ENCODE measurements at regions not wholly inside any gene's neighbourhood (a gene's known extent, or its start where the extent isn't known, plus 50 kb on each side); places are given as distances from the start of the nearest gene placed in this dataset.

GRCh38 chr3:43949594-43949993 is 258.9 kb downstream of the ABHD5 start:
- Mint-ChIP-seq H3K27me3 (peaks cover 15 to 42% of the 10 kb centered on the region in 2 donors), H3K36me3 (no peaks in the 10 kb centered on the region), H3K27ac (no peak overlapping the region), H3K9me3 (peaks cover 0 to under 1% of the 10 kb centered on the region in 2 donors), H3K4me1 (peaks cover 5 to 6% of the 10 kb centered on the region in 2 donors), H3K4me3 (no peak overlapping the region)
- no peak for DNase-seq
- peak; percentile 63 to 78 for ATAC-seq (replicated peaks)

DNA sequence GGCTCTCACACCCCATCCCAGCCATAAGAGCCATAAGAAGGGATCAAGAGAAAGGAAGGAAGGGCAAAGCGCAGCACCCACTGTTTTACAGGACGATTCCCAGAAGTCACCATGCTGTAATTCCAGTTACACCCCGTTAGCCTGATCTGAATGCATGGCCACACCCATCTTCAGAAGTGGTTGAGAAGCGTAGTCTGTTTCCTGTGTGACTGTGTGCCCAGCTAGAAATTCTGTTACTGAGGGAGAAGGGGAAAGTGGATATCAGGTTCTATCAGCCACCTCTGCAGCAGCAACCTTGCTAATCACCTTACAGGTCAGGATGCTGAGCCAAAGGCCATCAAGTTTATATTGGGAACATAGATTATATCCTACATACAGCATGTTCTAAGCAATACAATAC is 260.0 kb downstream of the ABHD5 start:
- Mint-ChIP-seq H3K4me3 (no peak overlapping the region), H3K27ac (no peak overlapping the region), H3K36me3 (no peaks in the 10 kb centered on the region), H3K27me3 (peaks cover 13 to 40% of the 10 kb centered on the region in 2 donors), H3K4me1 (peaks cover 5 to 6% of the 10 kb centered on the region in 2 donors), H3K9me3 (no peaks in the 10 kb centered on the region)
- no peak for ATAC-seq (replicated peaks)
- no peak for DNase-seq

DNA sequence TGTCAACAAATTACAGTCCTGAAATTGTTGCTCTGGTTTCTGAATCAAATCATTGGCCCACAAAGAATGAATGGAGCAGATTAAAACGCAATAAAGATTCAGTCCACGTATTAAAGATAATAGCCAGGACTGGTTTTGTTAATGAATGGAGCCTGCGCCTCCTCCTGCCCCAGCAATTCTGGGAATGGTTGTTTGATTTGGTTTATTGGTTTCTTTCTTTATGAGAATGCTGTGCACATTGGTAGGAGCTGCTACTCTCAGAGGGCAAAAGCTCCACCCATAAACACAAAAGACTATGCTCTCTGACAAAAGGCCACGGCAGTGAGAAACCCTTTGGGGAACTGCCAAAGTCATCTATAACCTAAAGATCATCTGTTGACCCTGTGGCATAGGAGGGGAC is 261.1 kb downstream of the ABHD5 start:
- Mint-ChIP-seq H3K36me3 (no peaks in the 10 kb centered on the region), H3K4me3 (no peak overlapping the region), H3K27me3 (peaks cover 8 to 35% of the 10 kb centered on the region in 2 donors), H3K4me1 (peaks cover 5 to 6% of the 10 kb centered on the region in 2 donors), H3K9me3 (no peaks in the 10 kb centered on the region), H3K27ac (no peak overlapping the region)
- no peak for DNase-seq
- ATAC-seq (replicated peaks): no peak

DNA sequence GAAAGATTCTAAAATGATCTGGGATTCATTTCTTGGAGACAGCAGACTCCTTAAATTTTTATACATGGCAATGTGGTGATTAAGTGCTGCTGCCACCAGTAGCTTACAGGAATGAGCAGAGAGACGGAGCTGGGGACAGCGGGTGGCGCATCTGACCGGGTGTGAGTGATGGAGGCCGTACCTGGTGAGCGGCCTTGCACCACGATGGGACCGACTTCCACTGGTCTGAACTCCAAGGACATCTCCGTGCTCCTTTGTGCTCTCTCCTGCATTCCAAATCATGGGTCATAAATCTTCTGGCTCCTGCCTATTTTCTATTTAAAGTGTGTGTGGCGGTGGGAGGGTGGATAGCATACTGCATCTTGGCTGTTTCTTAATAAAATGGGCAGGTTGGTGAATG is 262.6 kb downstream of the ABHD5 start:
- no peak for DNase-seq
- Mint-ChIP-seq H3K9me3 (no peaks in the 10 kb centered on the region), H3K4me1 (peaks cover 0 to 5% of the 10 kb centered on the region in 2 donors), H3K27ac (no peak overlapping the region), H3K36me3 (no peaks in the 10 kb centered on the region), H3K4me3 (no peak overlapping the region), H3K27me3 (peaks cover 7 to 32% of the 10 kb centered on the region in 2 donors)
- no peak for ATAC-seq (replicated peaks)

DNA sequence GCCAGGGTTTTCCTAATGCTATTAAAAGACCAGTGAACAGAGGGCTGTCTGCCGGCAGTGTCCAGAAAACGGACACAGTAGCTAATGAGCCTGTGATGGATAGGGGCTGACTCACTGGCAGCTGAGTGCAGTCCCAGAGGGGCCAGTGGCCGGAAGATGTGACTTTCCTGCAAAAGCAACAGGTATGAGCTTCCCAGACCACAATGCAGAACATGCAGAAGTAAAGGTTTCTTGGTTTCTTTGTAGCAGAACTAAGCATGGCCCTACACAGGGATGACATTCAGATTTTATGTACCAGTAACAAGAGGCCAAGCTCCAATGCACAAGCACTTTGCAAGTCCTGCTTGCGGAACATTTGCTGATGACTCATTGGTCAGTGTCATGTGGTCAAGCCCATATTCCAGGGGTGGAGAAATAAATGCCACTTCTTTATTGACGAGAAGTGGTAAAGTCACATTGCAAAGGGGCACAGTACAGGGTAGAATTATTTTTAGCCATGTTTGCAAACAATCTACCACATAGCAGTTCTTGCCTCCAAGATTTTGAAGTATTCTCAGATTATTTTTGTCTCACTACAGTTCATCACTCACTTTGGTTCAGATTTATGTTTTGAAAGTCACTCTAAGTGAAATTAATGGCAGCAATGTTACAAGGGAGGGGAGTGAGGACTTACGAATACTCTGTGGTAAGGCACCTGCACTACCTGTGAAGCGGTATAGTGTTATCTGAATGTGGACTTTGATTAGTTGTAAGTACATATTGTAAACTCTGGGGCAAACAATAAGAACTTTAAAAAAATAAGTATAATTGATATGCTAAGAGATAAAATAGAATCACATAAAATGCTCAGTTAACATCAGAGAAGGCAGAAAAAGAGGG is 263.3 kb downstream of the ABHD5 start:
- ATAC-seq (replicated peaks) (no peak), DNase-seq (no peak)
- H3K4me1 Mint-ChIP-seq: peaks cover 0 to 5% of the 10 kb centered on the region in 2 donors
- H3K4me3 Mint-ChIP-seq: no peak overlapping the region
- H3K27ac Mint-ChIP-seq: no peak overlapping the region
- H3K9me3 Mint-ChIP-seq: no peaks in the 10 kb centered on the region
- H3K27me3 Mint-ChIP-seq: peaks cover 4 to 31% of the 10 kb centered on the region in 2 donors
- H3K36me3 Mint-ChIP-seq: no peaks in the 10 kb centered on the region

DNA sequence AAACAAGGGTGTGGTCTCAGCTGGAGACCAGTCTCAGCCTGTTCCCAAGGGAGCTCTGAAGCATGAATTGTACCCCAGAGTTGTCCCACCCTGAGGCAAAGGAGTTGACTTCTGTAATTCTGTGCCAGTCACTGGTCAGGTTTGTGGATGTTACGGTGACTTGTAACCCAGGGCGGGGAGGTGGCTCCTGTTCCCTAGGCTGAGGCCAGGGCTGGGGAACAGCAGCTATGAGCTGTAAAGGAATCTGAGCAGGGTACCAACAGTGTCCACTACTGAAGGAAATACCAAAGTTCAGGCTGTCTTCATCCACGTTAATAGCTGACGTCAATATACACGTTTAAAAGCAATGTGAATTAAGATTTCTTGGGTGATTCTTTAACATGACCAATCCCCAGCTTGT is 266.2 kb downstream of the ABHD5 start:
- ATAC-seq (replicated peaks): no peak
- Mint-ChIP-seq H3K9me3 (no peaks in the 10 kb centered on the region), H3K27ac (no peak overlapping the region), H3K36me3 (no peaks in the 10 kb centered on the region), H3K4me1 (peaks cover 0 to 5% of the 10 kb centered on the region in 2 donors), H3K27me3 (peaks cover 4 to 22% of the 10 kb centered on the region in 2 donors), H3K4me3 (no peak overlapping the region)
- DNase-seq: no peak

GRCh38 chr3:43957553-43957952 is 266.8 kb downstream of the ABHD5 start:
- H3K36me3 Mint-ChIP-seq: no peaks in the 10 kb centered on the region

DNA sequence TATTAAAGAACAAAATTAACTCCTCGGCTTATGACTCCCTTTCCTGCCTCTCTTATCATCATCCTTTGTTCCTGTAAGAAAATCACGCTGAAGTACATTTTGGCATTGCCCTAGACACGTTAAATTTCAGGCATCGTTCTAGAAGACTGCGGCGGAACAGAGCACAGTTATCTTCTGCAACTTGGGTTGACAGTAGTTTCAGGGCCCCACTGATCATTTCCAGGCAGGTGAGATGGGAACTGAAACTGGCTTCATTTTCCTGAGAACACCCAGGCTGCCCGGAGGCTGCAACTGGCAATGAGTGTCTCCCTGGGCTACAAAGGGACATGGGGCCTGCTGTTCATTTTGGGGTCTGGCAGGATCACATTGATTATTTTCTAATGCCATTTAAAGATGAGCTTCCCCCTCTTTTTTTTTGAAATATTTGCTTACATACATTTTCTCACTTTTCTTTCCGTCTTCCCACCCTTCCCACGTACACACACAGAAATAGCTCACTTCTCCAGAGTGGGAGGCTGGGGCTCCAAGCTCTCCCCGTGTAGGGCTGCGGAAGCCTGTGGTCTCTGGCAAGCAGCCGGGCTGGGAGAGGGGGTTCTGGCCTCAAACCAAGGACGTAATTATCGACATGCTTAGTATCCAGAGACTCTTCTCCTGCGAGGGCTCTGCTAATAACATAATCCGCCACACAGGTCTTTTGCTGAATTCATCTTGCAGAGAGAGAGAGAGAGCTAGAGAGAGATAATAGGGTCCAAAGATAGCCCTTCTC is 267.4 kb downstream of the ABHD5 start:
- Mint-ChIP-seq H3K9me3 (no peaks in the 10 kb centered on the region), H3K4me1 (peaks cover 0 to 5% of the 10 kb centered on the region in 2 donors), H3K27ac (no peak overlapping the region), H3K36me3 (no peaks in the 10 kb centered on the region), H3K4me3 (no peak overlapping the region), H3K27me3 (peaks cover 4 to 22% of the 10 kb centered on the region in 2 donors)
- ATAC-seq (replicated peaks): peak in 1 of 2 donors; percentile 34
- no peak for DNase-seq

More at GRCh38 chr3:43957553-43957952, 266.8 kb downstream of the ABHD5 start:
- Mint-ChIP-seq H3K27me3 (peaks cover 4 to 22% of the 10 kb centered on the region in 2 donors), H3K27ac (no peak overlapping the region), H3K4me1 (peaks cover 0 to 5% of the 10 kb centered on the region in 2 donors), H3K4me3 (no peak overlapping the region), H3K9me3 (no peaks in the 10 kb centered on the region)
- ATAC-seq (replicated peaks) (no peak), DNase-seq (no peak)

- Mint-ChIP-seq H3K27ac (no peak overlapping the region), H3K9me3 (no peaks in the 10 kb centered on the region), H3K27me3 (peaks cover 4 to 28% of the 10 kb centered on the region in 2 donors), H3K36me3 (no peaks in the 10 kb centered on the region), H3K4me1 (peaks cover 0 to 5% of the 10 kb centered on the region in 2 donors), H3K4me3 (no peak overlapping the region)
- no peak for DNase-seq
- no peak for ATAC-seq (replicated peaks)
Measured at GRCh38 chr3:43958973-43959372, 268.2 kb downstream of the ABHD5 start.

DNA sequence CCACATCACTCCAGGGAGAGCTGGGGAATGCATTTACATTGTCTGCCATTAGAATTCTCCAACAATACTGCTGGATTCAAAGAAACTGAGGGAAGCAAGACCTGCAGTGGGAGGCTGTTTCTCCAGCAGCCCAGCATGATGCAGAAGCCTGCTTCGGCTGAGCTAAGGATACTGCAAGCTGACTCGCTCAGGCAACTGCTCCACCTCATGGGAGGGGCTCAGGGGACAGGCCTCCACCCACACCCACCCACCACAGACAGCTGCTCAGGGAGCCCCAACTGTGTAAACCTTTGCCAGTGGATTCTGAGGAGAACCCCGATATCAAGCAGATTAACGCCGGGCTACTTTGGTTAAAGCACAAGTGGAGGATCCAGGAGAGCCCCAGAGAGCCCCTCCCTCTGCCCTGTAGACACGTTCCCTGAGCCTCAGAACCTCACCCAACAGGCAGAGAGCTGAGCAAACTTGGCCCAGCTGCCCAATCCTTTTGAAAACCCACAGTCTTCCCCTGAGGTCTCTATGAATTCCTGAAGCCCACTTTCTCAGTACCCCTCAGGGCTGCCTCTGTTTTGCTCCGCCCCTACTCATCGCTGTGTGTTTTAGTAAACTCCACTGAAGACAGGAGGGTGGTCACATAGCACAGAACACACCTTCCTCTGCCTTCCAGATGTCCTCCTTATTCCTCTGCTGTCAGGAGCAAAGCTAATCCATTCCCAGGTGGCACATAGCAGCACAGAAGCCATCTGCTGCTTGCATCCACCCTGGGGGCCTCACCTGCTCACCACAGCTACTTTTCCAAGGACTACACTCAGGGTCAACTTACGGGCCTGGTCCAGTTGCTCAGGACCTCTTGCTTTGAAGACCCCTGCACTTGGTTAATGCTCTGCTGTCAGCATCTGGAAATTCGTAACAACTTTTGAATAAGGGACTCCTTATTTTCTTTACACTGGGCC is 269.0 kb downstream of the ABHD5 start:
- H3K9me3 Mint-ChIP-seq: no peaks in the 10 kb centered on the region
- no peak for ATAC-seq (replicated peaks)

GRCh38 chr3:43960448-43960840 is 269.7 kb downstream of the ABHD5 start:
- no peak overlapping the region for H3K4me3 Mint-ChIP-seq
- peaks cover 0 to 5% of the 10 kb centered on the region in 2 donors for H3K4me1 Mint-ChIP-seq

More for the DNA sequence above, 269.0 kb downstream of the ABHD5 start:
- Mint-ChIP-seq H3K27me3 (peaks cover 10 to 33% of the 10 kb centered on the region in 2 donors), H3K4me1 (peaks cover 0 to 5% of the 10 kb centered on the region in 2 donors), H3K36me3 (no peaks in the 10 kb centered on the region), H3K27ac (no peak overlapping the region), H3K4me3 (no peak overlapping the region)
- DNase-seq: no peak

DNA sequence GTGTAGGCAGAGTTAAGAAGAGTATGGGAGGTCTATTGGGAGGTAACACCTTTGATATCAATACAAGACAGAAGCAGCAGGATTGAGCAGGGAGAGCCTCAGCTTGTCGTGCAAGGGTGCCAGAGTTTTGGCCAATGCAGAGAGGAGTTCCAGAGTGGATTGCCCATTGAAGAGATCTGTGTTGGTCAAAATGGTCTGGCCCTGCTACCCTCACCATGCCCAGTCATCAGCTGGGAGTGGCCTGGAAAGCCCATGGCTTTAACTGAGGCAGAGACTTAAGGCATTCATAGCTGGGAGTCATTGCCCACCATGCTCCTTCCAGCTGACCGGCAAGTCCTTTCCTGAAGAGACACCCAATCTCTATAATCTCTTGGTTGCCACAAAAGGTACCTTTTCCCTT is 271.3 kb downstream of the ABHD5 start:
- peaks cover 14 to 29% of the 10 kb centered on the region in 2 donors for H3K27me3 Mint-ChIP-seq
- H3K4me1 Mint-ChIP-seq: peaks cover 0 to 8% of the 10 kb centered on the region in 2 donors
- no peaks in the 10 kb centered on the region for H3K9me3 Mint-ChIP-seq
- H3K4me3 Mint-ChIP-seq: no peak overlapping the region
- no peak overlapping the region for H3K27ac Mint-ChIP-seq
- no peak for DNase-seq
- ATAC-seq (replicated peaks): no peak
- H3K36me3 Mint-ChIP-seq: no peaks in the 10 kb centered on the region

More at GRCh38 chr3:43960448-43960840, 269.7 kb downstream of the ABHD5 start:
- Mint-ChIP-seq H3K9me3 (no peaks in the 10 kb centered on the region), H3K27ac (no peak overlapping the region), H3K36me3 (no peaks in the 10 kb centered on the region), H3K27me3 (peaks cover 16 to 33% of the 10 kb centered on the region in 2 donors)
- ATAC-seq (replicated peaks) (no peak), DNase-seq (no peak)

- peaks cover 0 to 4% of the 10 kb centered on the region in 2 donors for H3K4me1 Mint-ChIP-seq
Measured at GRCh38 chr3:43963208-43963607, 272.5 kb downstream of the ABHD5 start.

More at GRCh38 chr3:43963208-43963607, 272.5 kb downstream of the ABHD5 start:
- no peaks in the 10 kb centered on the region for H3K36me3 Mint-ChIP-seq
- ATAC-seq (replicated peaks) (no peak), DNase-seq (no peak)
- H3K27ac Mint-ChIP-seq: no peak overlapping the region
- H3K27me3 Mint-ChIP-seq: peaks cover 20 to 37% of the 10 kb centered on the region in 2 donors
- no peaks in the 10 kb centered on the region for H3K9me3 Mint-ChIP-seq
- no peak overlapping the region for H3K4me3 Mint-ChIP-seq

Data from stimulated activated naive B cell treated with anti-CD40 and anti-IgM and Interleukin-4, amounts not matched to agents 10 μg/mL and 1 μg/mL and 100 μg/mL, for 72 hours (primary cell).